Caki2 (cell line): ENCODE measurements at regions not wholly inside any gene's neighbourhood (a gene's known extent, or its start where the extent isn't known, plus 50 kb on each side); places are given as distances from the start of the nearest gene placed in this dataset.

ENCODE experiments used
- DNase-seq: peaks from one replicate; pipeline ENCODE4 v3.0.0-alpha.2; 2015; ENCODE audit warnings: low read depth
- in situ Hi-C: cut with HindIII; loops from 2 replicates; pipeline ENCODE4 v1.10.0; 2016; ENCODE audit warnings: low sequenced_read_pairs, low pct_unique_long_range_greater_than_20kb, mixed read lengths

DNA sequence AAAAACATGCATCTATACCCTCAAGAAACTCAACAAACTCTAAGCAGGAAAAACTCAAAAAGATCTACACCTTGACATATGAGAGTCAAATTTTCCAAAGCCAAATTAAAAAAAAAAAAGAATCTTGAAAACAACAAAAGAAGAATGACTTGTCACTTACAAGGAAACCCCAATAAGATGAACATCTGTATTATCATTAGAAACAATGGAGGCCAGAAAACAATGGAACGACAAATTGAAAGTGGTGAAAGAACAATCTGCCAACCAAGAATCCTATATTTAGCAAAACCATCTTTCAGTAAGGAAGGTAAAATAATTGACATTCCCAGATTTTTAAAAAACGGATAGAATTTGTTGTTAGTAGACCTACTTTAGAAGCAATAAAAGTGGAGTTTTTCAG lies 516.8 kb downstream of the ACTR3B start:
- in situ Hi-C loops = no loop called here
- no peak for DNase-seq

- in situ Hi-C loops = no loop called here
- no peak for DNase-seq
These were observed 527.2 kb downstream of the ACTR3B start for GRCh38 chr7:153286763-153287162.

DNA sequence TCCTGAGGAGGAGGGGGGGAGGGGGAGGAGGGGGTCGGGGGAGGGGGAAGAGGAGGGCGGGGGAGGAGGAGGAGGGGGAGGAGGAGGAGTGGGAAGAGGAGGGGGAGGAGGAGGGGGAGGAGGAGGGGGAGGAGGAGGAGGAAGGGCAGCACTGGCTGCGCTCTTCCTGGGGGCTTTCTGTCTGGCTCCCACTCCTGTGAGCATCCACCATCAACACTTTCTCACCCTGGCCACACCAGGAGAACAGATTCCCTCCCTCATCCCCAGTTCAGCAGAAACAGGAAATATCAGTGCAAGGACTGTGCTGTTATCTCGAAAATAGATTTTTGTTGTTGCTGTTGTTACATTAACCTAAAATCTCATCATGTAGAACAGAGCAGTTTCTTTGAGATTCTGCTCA lies 530.5 kb downstream of the ACTR3B start:
- DNase-seq = no peak
- in situ Hi-C loops = no loop called here

GRCh38 chr7:153297141-153297540 lies 537.6 kb downstream of the ACTR3B start:
- no peak for DNase-seq
- in situ Hi-C loops = no loop called here

DNA sequence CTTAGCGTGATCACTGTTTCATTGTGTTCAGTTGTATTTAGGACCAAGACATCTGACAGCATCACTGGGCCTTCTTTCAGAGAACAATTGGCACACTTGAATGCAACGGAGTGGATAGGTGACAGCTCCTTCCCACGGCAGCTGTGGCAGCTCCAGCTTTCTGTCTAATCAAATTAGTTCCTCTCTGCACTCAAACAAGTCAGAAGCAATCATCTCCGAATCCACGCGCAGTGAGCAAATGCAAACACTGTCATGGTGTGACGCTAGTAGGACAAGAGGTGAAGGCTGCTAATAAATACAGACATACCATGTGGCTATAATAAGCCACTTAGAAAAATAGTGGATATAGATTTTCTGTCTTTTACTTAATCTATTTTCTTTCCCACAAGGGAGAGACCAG lies 542.4 kb downstream of the ACTR3B start:
- DNase-seq = no peak
- in situ Hi-C loops = no loop called here

DNA sequence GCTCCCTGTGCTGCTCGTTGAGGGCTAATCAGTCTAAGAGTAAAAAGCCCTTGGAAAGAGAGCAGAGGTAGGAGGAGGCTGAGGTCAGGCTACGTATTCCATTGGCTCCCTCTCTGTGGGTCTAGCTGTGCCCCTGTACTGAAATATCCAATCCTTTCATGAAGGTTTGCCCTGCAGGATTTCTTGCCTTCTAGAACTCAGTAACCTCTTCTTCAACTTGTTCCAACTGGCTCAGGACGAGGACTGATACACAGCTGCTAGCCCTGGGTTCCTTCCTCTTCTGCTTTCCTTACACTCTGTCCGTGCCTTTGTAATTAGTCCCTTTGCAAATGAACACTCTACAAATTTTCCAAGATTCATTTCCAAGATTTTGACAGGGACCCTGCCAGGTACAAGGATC lies 560.5 kb downstream of the ACTR3B start:
- no peak for DNase-seq

DNA sequence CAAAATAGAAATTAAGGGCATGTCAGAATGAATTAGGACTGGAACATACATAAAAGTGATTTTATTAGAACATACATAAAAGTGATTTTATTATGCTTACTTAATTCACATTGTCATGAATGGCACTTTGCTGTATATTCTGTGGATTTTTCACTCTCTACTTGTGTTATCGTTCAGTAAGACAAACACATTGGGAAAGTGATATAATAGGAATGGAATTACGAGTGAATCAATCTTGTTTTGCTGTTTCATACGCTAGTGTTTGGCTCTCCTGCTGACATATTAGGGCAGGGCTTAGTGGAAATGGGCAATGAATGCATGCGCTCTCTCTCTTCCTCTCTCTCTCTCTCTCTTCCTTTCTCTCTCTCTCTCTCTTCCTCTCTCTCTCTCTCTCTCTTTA lies 561.1 kb downstream of the ACTR3B start:
- in situ Hi-C loops = no loop called here

More for the DNA sequence above, 560.5 kb downstream of the ACTR3B start:
- in situ Hi-C loops = no loop called here

GRCh38 chr7:153322991-153323390 lies 563.4 kb downstream of the ACTR3B start:
- no peak for DNase-seq
- in situ Hi-C loops = no loop called here

More for the DNA sequence above, 561.1 kb downstream of the ACTR3B start:
- no peak for DNase-seq

GRCh38 chr7:153324094-153324493 lies 564.5 kb downstream of the ACTR3B start:
- no peak for DNase-seq
- in situ Hi-C loops = no loop called here

DNA sequence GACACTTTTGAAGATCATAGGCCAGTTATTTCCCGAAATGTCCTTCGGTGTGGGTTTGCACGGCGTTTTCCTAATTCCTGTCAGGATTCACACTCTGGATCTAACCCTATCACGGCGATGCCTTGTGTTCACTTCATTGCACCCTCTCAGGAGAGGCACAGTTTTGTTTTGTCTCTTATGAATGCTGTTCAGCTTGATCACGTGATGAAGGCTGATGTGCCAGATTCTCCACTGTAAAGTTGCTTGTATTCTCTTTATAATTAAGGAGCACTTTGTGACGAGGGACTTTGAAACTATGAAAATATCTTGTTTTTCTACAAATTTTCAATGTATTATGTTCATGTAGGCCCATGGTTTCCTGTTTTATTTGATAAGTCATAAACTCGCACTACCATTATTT lies 568.1 kb downstream of the ACTR3B start:
- in situ Hi-C loops = no loop called here
- DNase-seq = no peak

GRCh38 chr7:153331427-153331826 lies 571.9 kb downstream of the ACTR3B start:
- no peak for DNase-seq
- in situ Hi-C loops = no loop called here

- no peak for DNase-seq
- in situ Hi-C loops = no loop called here
These were observed 594.5 kb downstream of the ACTR3B start for GRCh38 chr7:153354071-153354470.

DNA sequence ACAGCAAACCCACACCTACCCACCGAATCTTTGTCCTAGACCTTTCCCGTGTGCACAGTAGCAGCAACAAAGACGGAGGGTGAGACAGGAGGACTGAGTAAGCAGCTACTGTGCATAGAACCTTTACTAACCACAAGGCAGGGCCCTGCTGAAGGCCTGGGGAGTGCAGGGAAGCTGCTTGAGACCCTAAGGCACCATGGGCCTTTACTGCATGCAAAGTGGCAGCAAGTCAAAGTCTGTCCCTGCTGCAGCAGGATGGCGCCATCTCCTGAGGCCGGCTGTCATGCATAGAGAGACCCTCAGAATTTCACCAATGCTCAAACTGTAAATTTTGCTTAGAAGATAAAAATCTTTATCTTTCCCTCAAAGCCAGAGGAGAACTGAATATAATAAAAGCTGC lies 610.5 kb downstream of the ACTR3B start:
- in situ Hi-C loops = no loop called here
- no peak for DNase-seq

DNA sequence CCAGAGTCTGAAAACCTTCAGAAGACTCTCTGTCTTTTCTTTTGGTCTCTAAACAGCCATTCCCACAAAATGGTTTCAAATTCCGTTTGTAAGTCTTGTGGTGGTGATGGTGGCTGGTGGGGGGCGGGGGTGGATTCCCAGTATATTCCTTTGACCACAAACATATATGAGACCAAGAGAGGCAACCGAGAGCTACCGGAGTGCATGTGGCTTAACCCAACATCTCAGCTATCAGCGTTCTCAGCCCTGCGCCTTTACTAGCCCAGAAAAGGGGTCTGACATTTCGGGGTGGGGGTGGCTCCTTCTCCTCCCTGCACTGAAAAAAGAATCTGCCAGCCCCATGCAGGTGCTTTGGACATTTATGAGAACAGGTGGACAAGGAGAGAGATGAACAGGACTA lies 621.1 kb downstream of the ACTR3B start:
- in situ Hi-C loops = no loop called here
- no peak for DNase-seq

DNA sequence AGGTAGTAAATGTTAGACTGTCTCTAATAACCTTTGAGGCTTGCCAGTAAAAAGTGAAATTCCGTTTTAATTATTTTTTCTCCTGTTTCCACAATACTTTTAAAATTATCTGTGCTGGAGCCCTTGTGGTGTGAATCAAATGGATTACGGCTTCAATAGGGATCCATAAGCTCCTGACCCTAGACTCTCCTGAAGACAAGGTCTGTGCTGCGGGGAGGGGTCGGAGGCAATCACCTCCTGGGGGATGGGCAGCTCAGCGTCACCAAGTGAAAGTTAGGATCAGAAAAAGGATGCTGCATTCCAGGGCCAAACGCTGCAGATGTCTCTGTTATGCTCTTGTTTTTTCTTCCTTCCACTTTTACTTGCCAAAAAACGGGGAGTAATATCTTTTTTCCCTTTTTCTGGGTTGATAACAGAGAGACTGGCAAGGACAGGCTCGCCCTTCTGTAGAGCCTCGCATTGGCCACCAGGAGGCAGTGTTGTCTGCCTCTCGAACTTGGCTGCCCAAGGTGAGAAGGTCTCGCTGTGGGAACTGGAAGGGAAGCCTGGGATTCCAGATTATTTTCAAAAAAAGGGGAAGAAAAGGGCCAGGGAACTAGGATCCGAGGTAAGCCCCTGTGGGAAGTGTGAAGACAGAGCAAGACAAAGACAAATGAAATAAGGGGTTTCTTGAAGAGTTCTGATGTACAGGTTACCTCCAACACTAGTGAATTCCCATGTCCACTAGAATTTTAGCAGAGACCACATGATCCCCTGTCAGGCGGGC lies 621.9 kb downstream of the ACTR3B start:
- in situ Hi-C loops = no loop called here
- DNase-seq = peak; percentile 22

DNA sequence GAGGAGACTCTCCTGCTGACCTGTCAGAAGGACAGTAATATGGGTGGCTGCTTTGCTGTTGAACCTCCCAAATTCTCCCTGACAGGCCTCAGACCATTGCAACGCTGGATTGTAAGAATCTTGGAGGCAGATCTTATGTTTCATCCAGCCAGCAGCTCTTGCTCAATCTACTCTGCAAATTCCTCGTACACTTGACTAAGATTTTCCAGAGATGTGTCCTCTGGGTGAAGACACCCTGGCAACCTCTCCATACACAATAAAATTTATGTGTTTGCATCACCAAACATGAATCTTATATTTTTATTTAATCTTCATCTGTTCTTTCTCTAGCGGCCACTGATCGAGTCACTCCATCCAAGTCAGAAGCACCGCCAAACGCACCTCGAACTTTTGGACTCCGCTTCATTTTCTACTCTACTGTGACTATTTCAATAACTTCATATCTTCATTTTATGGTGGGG lies 623.1 kb downstream of the ACTR3B start:
- in situ Hi-C loops = no loop called here
- DNase-seq = no peak

DNA sequence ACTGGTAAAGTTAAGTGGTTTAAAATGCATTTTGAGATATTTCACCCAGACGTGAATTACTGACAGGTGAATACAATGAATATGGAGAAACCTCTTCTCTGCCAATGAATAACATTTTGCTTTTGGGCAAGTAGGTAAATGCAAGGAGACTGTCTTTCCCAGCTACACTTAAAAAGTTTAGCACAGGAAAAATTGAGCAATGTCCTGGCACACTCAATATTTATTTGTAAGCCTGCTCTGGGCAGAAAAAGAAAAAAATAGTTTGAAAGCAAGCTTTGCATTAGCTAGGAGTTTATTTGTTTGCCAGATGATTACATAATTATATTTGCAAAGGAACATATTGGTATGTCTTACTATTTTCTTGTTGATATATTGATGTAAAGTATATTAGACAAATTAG lies 624.2 kb downstream of the ACTR3B start:
- in situ Hi-C loops = no loop called here
- DNase-seq = no peak

GRCh38 chr7:153385502-153385901 lies 626.0 kb downstream of the ACTR3B start:
- in situ Hi-C loops = no loop called here

GRCh38 chr7:153386556-153386955 lies 627.0 kb downstream of the ACTR3B start:
- in situ Hi-C loops = no loop called here
- DNase-seq = no peak

More at GRCh38 chr7:153385502-153385901, 626.0 kb downstream of the ACTR3B start:
- no peak for DNase-seq

DNA sequence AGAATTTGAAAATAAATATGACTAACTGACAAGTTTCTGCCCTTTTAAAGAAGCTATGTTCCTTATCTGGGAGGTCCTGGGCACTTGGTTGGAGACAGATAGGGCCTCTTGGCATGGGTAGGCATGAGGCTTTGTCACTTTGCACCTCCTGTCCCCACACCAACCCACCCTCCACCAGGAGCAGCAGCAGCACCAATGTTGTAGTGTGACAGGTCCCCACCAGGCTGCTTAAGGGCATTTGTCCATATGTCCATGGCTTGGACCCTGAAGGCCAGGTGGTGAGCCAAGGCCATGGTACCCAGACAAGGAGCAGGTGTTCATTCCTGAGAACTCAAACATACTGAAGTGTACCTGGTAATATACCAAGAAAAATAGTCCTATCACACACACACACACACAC lies 629.1 kb downstream of the ACTR3B start:
- in situ Hi-C loops = no loop called here
- DNase-seq = no peak
